AG10803 (cell line): ENCODE measurements at regions not wholly inside any gene's neighbourhood (a gene's known extent, or its start where the extent isn't known, plus 50 kb on each side); places are given as distances from the start of the nearest gene placed in this dataset.

ENCODE experiments used
- DNase-seq: peaks from one replicate; pipeline ENCODE4 v3.0.0; 2010; ENCODE audit warnings: low read depth
- H3K4me3 ChIP-seq: 2 replicates; pipeline ENCODE4 v1.5.1; 2011; ENCODE audit warnings: mild to moderate bottlenecking, low read length, control low read depth
- TF ChIP-seq, protein P1 (sequence below): conservative IDR thresholded peaks from 2 replicates; pipeline ENCODE4 v1.5.1; 2011; ENCODE audit warnings: mild to moderate bottlenecking, low read length, control low read depth, inconsistent platforms

DNA sequence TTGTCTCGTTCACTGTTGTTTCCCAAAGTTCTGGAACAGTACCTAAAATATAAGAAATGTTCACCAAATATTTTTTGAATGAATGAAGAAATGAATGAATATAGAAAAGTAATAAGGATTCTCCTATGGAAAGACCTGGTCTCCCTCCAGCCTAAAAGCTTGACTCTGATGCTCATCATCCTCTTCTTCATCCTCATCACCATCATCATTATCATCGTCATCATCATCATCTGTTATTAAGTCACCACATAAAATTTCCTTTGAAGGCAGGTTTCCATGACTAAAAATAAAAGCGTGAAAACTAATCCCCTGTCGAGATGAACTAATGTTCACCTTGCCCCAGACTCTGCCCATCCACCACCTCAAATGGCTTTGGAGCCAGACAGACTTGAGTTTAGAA, 181.4 kb upstream of the PRNP start:
- TF ChIP-seq, protein P1, sequence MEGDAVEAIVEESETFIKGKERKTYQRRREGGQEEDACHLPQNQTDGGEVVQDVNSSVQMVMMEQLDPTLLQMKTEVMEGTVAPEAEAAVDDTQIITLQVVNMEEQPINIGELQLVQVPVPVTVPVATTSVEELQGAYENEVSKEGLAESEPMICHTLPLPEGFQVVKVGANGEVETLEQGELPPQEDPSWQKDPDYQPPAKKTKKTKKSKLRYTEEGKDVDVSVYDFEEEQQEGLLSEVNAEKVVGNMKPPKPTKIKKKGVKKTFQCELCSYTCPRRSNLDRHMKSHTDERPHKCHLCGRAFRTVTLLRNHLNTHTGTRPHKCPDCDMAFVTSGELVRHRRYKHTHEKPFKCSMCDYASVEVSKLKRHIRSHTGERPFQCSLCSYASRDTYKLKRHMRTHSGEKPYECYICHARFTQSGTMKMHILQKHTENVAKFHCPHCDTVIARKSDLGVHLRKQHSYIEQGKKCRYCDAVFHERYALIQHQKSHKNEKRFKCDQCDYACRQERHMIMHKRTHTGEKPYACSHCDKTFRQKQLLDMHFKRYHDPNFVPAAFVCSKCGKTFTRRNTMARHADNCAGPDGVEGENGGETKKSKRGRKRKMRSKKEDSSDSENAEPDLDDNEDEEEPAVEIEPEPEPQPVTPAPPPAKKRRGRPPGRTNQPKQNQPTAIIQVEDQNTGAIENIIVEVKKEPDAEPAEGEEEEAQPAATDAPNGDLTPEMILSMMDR, result no peak
- no peak for DNase-seq
- no peak overlapping the region for H3K4me3 ChIP-seq

DNA sequence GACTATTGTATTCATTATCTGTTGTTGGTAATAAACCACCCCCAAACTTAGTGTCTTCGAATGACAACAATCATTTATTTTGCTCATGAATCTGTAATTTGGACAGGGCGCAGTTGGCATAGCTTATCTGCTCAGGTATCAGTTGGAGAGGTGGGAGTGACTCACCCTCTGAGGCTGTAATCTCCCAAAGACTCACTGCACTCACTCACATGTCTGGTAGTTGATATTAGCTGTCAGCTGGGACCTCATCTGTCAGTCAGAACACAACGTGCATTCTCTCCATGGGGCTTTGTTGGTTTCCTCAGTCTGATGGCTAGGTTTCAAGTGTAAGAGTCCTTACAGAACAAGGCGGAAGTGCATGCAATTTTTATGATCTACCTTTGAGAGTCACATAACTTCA, 183.5 kb upstream of the PRNP start:
- no peak overlapping the region for H3K4me3 ChIP-seq
- TF ChIP-seq, protein P1, result no peak
- no peak for DNase-seq

DNA sequence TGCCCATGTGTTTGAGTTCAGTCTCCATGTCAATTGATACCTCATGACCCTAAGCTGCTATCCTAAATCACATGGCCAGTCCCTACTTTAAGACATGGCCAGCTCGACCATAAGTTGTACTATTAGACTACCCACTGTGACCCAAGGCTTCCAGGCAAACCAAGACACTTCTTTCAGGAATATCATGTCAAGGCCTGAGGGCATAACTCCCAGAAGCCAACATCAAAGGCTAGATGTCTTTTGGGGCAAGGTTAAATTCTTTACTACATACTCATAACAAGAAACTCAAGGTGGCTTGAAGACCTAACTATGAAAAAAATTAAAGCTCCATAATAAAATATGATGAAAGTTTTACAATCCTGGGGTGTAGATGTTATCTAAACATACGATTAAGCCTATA, 192.9 kb upstream of the PRNP start:
- TF ChIP-seq, protein P1, result no peak
- no peak for DNase-seq

DNA sequence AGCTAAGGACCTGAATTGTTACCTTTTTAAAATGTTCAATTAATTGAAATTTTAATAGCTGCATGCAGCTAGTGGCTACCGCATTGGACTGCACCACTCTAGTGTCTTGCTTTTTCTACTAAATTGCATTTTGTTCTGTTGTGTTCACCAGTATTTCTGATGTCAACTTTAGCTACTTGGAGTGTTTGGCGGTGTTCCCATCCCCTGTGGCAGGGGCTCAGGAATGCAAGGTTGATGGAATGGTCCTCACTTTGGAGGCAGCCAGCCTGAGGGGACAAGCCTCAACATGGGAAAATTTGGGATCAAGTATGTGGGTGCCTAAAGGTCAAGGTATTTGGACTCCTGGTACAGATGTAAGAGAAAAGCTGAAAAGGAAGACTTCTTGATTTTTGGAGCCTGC, 194.6 kb upstream of the PRNP start:
- no peak overlapping the region for H3K4me3 ChIP-seq
- TF ChIP-seq, protein P1, result no peak
- no peak for DNase-seq

More for the DNA sequence above, 192.9 kb upstream of the PRNP start:
- no peak overlapping the region for H3K4me3 ChIP-seq

DNA sequence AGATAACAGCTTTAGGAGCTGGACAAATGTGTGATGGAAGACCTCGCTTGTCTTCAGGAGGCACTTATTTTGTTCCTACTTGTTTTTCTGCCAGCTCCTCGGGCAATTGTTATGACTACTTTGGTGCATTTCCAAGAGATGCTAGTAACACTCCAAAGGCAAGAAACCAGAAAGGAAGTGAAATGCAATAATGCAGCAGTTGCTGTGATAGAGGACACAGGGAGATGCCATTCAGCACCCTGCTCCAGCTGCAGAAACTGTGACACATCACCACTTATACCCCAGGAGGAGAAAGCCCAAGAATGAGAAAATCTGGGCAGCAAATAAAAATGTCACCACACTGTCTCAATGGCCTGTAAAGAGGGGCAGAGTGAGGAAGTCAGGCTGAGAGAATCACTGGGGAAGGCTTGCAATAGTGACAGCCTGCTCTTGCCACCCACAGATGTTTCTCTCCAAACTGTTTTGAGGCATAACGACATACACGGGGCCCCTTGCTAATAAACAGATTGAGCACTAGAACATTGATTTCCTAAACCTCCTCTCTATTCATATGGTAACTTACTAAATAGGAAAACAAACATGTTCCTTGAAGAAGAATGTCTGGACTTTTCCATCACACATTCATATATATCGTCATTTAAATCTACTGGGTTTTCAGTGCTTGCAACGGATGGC, 195.5 kb upstream of the PRNP start:
- peak; percentile 81 for DNase-seq
- no peak overlapping the region for H3K4me3 ChIP-seq

DNA sequence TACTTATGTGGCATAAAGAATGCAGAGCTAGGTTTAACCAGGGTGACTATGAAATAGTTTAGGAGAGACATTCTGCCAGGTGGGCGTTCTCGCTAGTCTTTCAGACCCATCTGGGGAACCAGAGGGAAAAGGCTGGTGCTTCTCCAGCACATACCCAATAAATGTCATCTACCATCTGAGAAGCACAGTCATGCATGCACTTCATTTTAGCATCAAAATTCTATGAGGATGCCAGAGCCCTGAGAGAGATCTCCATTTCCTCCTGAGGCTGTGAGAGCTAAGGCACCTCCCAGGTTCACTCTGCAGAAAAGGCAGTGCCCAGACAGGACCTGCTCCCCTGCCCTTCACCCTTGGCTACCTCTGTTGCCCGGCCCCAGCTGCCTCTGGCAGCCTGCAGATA, 196.2 kb upstream of the PRNP start:
- H3K4me3 ChIP-seq, result no peak overlapping the region
- TF ChIP-seq, protein P1, result no peak
- DNase-seq, result no peak

More for the DNA sequence above, 195.5 kb upstream of the PRNP start:
- TF ChIP-seq, protein P1, result no peak

DNA sequence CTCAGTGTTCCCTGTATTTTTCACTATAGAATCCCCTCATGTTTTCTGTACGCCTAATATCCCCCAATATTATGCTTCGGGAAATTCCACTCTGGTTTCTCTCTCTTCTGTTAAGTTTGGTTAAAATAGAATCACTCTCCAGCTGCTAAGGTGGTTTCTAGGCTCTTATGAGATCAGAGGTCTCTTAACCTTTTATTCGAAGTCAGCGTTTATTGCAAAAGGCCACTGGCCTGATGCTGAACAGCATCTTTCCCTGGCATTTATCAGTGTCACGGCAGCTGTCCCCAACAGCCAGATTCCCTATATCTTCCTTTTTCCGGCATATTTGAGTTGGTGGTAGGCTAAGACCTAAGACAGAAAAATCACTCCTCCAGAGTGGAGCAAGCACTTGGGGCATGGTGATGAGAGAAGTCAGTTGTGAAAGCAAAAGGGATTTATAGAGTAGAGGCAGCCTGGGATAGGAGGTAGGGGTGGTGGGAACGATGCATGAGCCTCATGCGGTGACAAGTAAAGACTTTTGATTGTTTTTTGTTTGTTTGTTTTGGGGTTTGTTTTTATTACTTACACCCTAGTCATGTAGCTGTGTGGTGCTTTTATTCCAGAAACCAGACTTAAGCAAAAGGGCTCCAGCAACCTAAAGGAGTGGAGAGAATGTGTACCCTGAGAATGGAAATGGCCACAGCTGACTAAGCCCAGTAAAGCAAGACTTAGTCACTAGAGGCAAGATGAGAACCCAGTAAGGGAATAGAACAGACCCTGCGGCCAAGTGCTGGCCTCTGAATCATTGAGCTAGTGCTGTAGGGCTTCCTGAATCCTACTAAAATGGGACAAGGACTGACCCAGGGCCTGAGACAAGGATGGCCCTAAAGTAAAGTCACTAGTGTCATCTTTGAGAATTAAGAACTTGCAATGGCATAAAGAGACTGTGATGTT, 197.6 kb upstream of the PRNP start:
- TF ChIP-seq, protein P1, result no peak; the same call in 1 of the 2 replicates
- DNase-seq, result peak; percentile 68
- no peak overlapping the region for H3K4me3 ChIP-seq
